ENCODE measurements at regions not wholly inside any gene's neighbourhood (a gene's known extent, or its start where the extent isn't known, plus 50 kb on each side); places are given as distances from the start of the nearest gene placed in this dataset.

DNA sequence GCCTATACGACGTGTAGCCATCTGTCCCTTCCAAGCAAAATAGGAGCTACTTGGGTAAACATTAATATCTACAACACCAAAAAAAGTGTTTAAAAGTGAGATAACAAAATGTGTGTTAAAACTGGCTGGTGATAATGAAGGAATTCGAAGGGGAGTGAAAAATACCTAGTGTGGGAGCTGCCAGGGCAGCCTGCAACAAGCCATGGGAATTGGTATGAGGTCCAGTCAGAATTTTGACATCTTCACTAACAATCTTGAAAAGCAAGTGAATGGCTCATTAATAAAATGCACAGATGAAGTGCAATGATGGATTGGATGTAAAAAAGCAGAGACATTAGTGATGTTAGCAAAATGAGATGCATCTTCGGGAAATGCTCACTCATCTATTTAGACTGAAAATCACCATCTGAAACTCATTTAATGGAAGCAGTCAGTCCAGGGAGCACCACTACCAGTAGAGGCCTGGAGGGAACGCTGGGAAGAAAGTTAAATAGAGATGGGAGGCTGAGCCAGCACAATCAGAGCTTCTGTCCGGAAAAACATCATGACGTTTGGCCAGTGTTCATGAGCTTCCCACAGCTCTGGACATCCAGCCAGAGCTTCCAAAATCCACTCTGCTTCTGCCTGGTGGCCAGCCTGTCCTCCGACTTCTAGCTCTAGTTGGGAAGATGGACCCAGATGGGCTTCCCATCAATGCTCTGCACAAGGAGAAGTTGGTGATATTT, 405.0 kb upstream of the TMTC1 start:
- TF ChIP-seq, protein P1, sequence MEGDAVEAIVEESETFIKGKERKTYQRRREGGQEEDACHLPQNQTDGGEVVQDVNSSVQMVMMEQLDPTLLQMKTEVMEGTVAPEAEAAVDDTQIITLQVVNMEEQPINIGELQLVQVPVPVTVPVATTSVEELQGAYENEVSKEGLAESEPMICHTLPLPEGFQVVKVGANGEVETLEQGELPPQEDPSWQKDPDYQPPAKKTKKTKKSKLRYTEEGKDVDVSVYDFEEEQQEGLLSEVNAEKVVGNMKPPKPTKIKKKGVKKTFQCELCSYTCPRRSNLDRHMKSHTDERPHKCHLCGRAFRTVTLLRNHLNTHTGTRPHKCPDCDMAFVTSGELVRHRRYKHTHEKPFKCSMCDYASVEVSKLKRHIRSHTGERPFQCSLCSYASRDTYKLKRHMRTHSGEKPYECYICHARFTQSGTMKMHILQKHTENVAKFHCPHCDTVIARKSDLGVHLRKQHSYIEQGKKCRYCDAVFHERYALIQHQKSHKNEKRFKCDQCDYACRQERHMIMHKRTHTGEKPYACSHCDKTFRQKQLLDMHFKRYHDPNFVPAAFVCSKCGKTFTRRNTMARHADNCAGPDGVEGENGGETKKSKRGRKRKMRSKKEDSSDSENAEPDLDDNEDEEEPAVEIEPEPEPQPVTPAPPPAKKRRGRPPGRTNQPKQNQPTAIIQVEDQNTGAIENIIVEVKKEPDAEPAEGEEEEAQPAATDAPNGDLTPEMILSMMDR (IDR thresholded peaks at IDR 0.05): no peak
- no peak for TF ChIP-seq EP300 (IDR thresholded peaks at IDR 0.05)

All from ovary (tissue), 3 donors.